CD4-positive, alpha-beta T cell (primary cell): ENCODE measurements at regions not wholly inside any gene's neighbourhood (a gene's known extent, or its start where the extent isn't known, plus 50 kb on each side); places are given as distances from the start of the nearest gene placed in this dataset.

ENCODE experiments used
- ATAC-seq: fragments of 200-7000 bp; cut with Tn5 transposase; one replicate; pipeline ENCODE4 v1.10.0; 2022; ENCODE audit warnings: mild to moderate bottlenecking; ENCODE audit not compliant: poor library complexity
- CTCF ChIA-PET: fragments of 350-600 bp; sonication (Branson Sonifier 250); formaldehyde crosslinking; loops from one replicate; lab custom pipeline; 2021; ENCODE audit warnings: antibody characterized with exemption, inconsistent platforms; lab: Charles Lee
- POLR2A ChIA-PET: fragments of 350-600 bp; sonication (Branson Sonifier 250); formaldehyde crosslinking; loops from one replicate; lab custom pipeline; 2021; ENCODE audit warnings: antibody characterized with exemption, inconsistent platforms; lab: Charles Lee
- DNase-seq, 14 experiments: peaks; one replicate each; pipeline ENCODE4 v3.0.0-alpha.2; 2013 to 2020; ENCODE audit warnings: mixed read lengths in 2 of 14
- H3K27ac ChIP-seq, 2 donors: one replicate each; pipeline versions ENCODE4 v1.5.1 to v1.7.0; 2013; ENCODE audit warnings: low read length in 2 of 2, low read depth in 1 of 2, mild to moderate bottlenecking in 1 of 2
- H3K27me3 ChIP-seq, 2 experiments: 1 replicate in 1 of 2; 2 replicates in 1 of 2; pipeline versions ENCODE4 v1.6.1 to v1.7.0; 2013; ENCODE audit warnings: low read length in 2 of 2, control low read depth in 1 of 2, mild to moderate bottlenecking in 1 of 2, moderate library complexity in 1 of 2; ENCODE audit not compliant: insufficient read depth in 2 of 2, control insufficient read depth in 1 of 2
- H3K36me3 ChIP-seq: one replicate; pipeline ENCODE4 v1.6.1; 2013; ENCODE audit warnings: low read length, control low read depth; ENCODE audit not compliant: insufficient read depth
- H3K4me1 ChIP-seq: one replicate; pipeline ENCODE4 v1.6.1; 2013; ENCODE audit warnings: low read length, control low read depth; ENCODE audit not compliant: insufficient read depth
- H3K4me3 ChIP-seq: one replicate; pipeline ENCODE4 v1.5.1; 2013; ENCODE audit warnings: mild to moderate bottlenecking, low read length, moderate library complexity
- H3K9me3 ChIP-seq, 2 experiments: 1 replicate in 1 of 2; 2 replicates in 1 of 2; pipeline versions ENCODE4 v1.6.1 to v1.7.0; 2013; ENCODE audit warnings: low read length in 2 of 2, mild to moderate bottlenecking in 2 of 2, control low read depth in 1 of 2, moderate library complexity in 1 of 2; ENCODE audit not compliant: control insufficient read depth in 1 of 2, insufficient read depth in 1 of 2
- H3K27ac Mint-ChIP-seq: one replicate; pipeline ENCODE4 v1.8.0; 2020; ENCODE audit warnings: mixed read lengths
- H3K27me3 Mint-ChIP-seq: one replicate; pipeline ENCODE4 v1.8.0; 2021; ENCODE audit warnings: mixed read lengths
- H3K36me3 Mint-ChIP-seq: one replicate; pipeline ENCODE4 v1.8.0; 2021; ENCODE audit warnings: low read depth, mixed read lengths
- H3K4me1 Mint-ChIP-seq: one replicate; pipeline ENCODE4 v1.8.0; 2021; ENCODE audit warnings: low read depth, mixed read lengths
- H3K4me3 Mint-ChIP-seq: one replicate; pipeline ENCODE4 v1.8.0; 2020; ENCODE audit warnings: mild to moderate bottlenecking, mixed read lengths
- H3K9me3 Mint-ChIP-seq: one replicate; pipeline ENCODE4 v1.8.0; 2020; ENCODE audit warnings: mixed read lengths
- CTCF ChIP-seq: fragments of 200-600 bp; IDR thresholded peaks from one replicate; pipeline ENCODE4 v1.8.0; 2022; ENCODE audit warnings: antibody characterized with exemption, mild to moderate bottlenecking
- intact Hi-C, 2 experiments: fragments of 100-400 bp; cut with DNase I in 1 of 2; cut with micrococcal nuclease in 1 of 2; formaldehyde crosslinking; loops; one replicate each; pipeline versions ENCODE4 v1.15.1 to v1.9.0; 2023 to 2025; cut with DNase I, micrococcal nuclease

GRCh38 chr6:74928203-74928602 is 277.6 kb downstream of the COL12A1 start:
- no peaks in the 10 kb centered on the region for H3K4me1 ChIP-seq
- Mint-ChIP-seq H3K9me3 (no peaks in the 10 kb centered on the region), H3K36me3 (no peaks in the 10 kb centered on the region), H3K4me3 (no peak overlapping the region), H3K27me3 (no peaks in the 10 kb centered on the region), H3K27ac (no peak overlapping the region), H3K4me1 (no peaks in the 10 kb centered on the region)
- ChIA-PET CTCF (no interaction called here), POLR2A (no interaction called here)
- H3K9me3 ChIP-seq: no peaks in the 10 kb centered on the region
- no peak overlapping the region for H3K27ac ChIP-seq
- H3K36me3 ChIP-seq: no peaks in the 10 kb centered on the region
- H3K4me3 ChIP-seq: no peak overlapping the region
- intact Hi-C loops: no loop called here
- DNase-seq: no peak
- ATAC-seq: no peak
- no peaks in the 10 kb centered on the region for H3K27me3 ChIP-seq
- no peak for TF ChIP-seq CTCF

GRCh38 chr6:74927299-74927698 is 278.6 kb downstream of the COL12A1 start:
- CTCF ChIA-PET: no interaction called here
- intact Hi-C loops: no loop called here
- DNase-seq: no peak
- H3K27ac Mint-ChIP-seq: no peak overlapping the region
- no peak for ATAC-seq
- POLR2A ChIA-PET: no interaction called here
- Histone ChIP-seq H3K27ac (no peak overlapping the region), H3K36me3 (no peaks in the 10 kb centered on the region), H3K9me3 (no peaks in the 10 kb centered on the region), H3K27me3 (no peaks in the 10 kb centered on the region), H3K4me3 (no peak overlapping the region), H3K4me1 (no peaks in the 10 kb centered on the region)
- no peaks in the 10 kb centered on the region for H3K4me1 Mint-ChIP-seq
- H3K27me3 Mint-ChIP-seq: no peaks in the 10 kb centered on the region
- H3K4me3 Mint-ChIP-seq: no peak overlapping the region
- TF ChIP-seq CTCF: no peak
- H3K36me3 Mint-ChIP-seq: no peaks in the 10 kb centered on the region
- H3K9me3 Mint-ChIP-seq: peaks cover 3% of the 10 kb centered on the region

- H3K4me1 Mint-ChIP-seq: no peaks in the 10 kb centered on the region
Observed at GRCh38 chr6:74925683-74926082, 280.2 kb downstream of the COL12A1 start.

More at GRCh38 chr6:74925683-74926082, 280.2 kb downstream of the COL12A1 start:
- ATAC-seq (no peak), DNase-seq (peak in 1 of 14 experiments; percentile 4)
- POLR2A ChIA-PET: no interaction called here
- no peaks in the 10 kb centered on the region for H3K9me3 ChIP-seq
- Mint-ChIP-seq H3K4me3 (no peak overlapping the region), H3K36me3 (no peaks in the 10 kb centered on the region), H3K27ac (no peak overlapping the region), H3K27me3 (no peaks in the 10 kb centered on the region), H3K9me3 (peaks cover 5% of the 10 kb centered on the region)
- H3K27ac ChIP-seq: no peak overlapping the region
- H3K27me3 ChIP-seq: no peaks in the 10 kb centered on the region
- no peak overlapping the region for H3K4me3 ChIP-seq
- intact Hi-C loops: no loop called here
- CTCF ChIA-PET: no interaction called here
- no peaks in the 10 kb centered on the region for H3K4me1 ChIP-seq
- no peak for TF ChIP-seq CTCF
- no peaks in the 10 kb centered on the region for H3K36me3 ChIP-seq
